ENCODE measurements at regions not wholly inside any gene's neighbourhood (a gene's known extent, or its start where the extent isn't known, plus 50 kb on each side); places are given as distances from the start of the nearest gene placed in this dataset.
"Not testable (repeated sequence)": the region's sequence is repeated elsewhere in the genome, so short reads cannot be mapped to it uniquely, and the experiment has no call there.

DNA sequence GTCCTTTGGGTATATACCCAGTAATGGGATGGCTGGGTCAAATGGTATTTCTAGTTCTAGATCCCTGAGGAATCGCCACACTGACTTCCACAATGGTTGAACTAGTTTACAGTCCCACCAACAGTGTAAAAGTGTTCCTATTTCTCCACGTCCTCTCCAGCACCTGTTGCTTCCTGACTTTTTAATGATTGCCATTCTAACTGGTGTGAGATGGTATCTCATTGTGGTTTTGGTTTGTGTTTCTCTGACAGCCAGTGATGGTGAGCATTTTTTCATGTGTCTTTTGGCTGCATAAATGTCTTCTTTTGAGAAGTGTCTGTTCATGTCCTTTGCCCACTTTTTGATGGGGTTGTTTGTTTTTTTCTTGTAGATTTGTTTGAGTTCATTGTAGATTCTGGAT, 63.4 kb upstream of the PTPDC1 start:
- RAD21 ChIA-PET (ENCODE audit: low non-redundant PET in 1 of 2, low total read pairs in 2 of 2, uncharacterized antibody in 2 of 2, unreplicated experiment in 2 of 2); H3K79me2 ChIP-seq (ENCODE audit: insufficient read depth, low read length); H3K27me3 ChIP-seq (ENCODE audit: insufficient read depth, low read length); H3K9me2 ChIP-seq (ENCODE audit: insufficient read depth); DNase-seq (ENCODE audit: low read depth, low spot score); H3K9me3 ChIP-seq (ENCODE audit: control insufficient read depth in 1 of 2, insufficient read depth in 1 of 2, low read depth in 1 of 2, low read length in 2 of 2); intact Hi-C loops (cut with micrococcal nuclease); ATAC-seq; H3K9ac ChIP-seq (ENCODE audit: low read length); POLR2A ChIA-PET; CTCF ChIA-PET; H3K27ac ChIP-seq (ENCODE audit: low read depth, low read length); H3K36me3 ChIP-seq (ENCODE audit: control insufficient read depth in 1 of 2, insufficient read depth in 2 of 2, low read length in 2 of 2); H4K20me1 ChIP-seq (ENCODE audit: insufficient read depth); H2AFZ ChIP-seq (ENCODE audit: low read depth, low read length, poor library complexity, severe bottlenecking); H3K4me3 ChIP-seq (replicated peaks in 1 of 2; ENCODE audit: low read depth in 1 of 2, low read length in 2 of 2); H3K4me2 ChIP-seq (ENCODE audit: low read length); BruUV-seq (replicated peaks); H3K4me1 ChIP-seq (ENCODE audit: control insufficient read depth in 1 of 2, insufficient read depth in 2 of 2, low read length in 2 of 2): not testable (repeated sequence)

DNA sequence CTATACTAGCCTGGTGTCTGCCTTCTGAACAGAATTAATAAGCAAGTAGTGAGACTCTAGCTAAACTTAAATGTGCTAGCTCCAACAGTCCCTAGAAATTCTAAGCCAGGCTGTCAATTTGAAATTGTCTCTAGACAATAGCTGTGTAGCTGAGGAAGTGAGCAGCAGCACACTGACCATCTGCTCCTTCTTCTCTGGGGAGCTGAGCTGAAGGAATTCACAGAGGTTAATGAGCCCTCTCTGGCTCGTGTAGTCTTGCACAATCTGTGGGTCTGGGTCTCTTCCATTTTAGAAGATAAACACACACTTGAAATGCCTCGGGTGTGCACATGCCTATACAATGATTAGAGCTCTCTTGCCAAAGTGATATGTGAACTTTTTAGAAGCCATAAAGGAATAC, 63.5 kb upstream of the BARX1 start:
- BruUV-seq (replicated peaks) = no TSS peak
- intact Hi-C loops (cut with micrococcal nuclease) = loop anchor here (10.0 kb wide), 1 partner anchor 586 kb away; no protein-coding TSS in a partner anchor
- POLR2A ChIA-PET = no interaction called here
- Histone ChIP-seq H3K27ac (ENCODE audit: low read depth, low read length) (no peak overlapping the region), H3K27me3 (ENCODE audit: insufficient read depth, low read length) (no peaks in the 10 kb centered on the region), H3K79me2 (ENCODE audit: insufficient read depth, low read length) (no peaks in the 10 kb centered on the region), H2AFZ (ENCODE audit: low read depth, low read length, poor library complexity, severe bottlenecking) (no peak overlapping the region), H3K4me1 (ENCODE audit: control insufficient read depth in 1 of 2, insufficient read depth in 2 of 2, low read length in 2 of 2) (no peaks in the 10 kb centered on the region), H3K9me3 (ENCODE audit: control insufficient read depth in 1 of 2, insufficient read depth in 1 of 2, low read depth in 1 of 2, low read length in 2 of 2) (no peaks in the 10 kb centered on the region), H3K4me2 (ENCODE audit: low read length) (no peak overlapping the region), H3K36me3 (ENCODE audit: control insufficient read depth in 1 of 2, insufficient read depth in 2 of 2, low read length in 2 of 2) (no peaks in the 10 kb centered on the region), H3K9me2 (ENCODE audit: insufficient read depth) (no peaks in the 10 kb centered on the region), H3K4me3 (replicated peaks in 1 of 2; ENCODE audit: low read depth in 1 of 2, low read length in 2 of 2) (no peak overlapping the region), H4K20me1 (ENCODE audit: insufficient read depth) (no peaks in the 10 kb centered on the region), H3K9ac (ENCODE audit: low read length) (no peak overlapping the region)
- DNase-seq (ENCODE audit: low read depth, low spot score) (no peak), ATAC-seq (no peak)
- TF ChIP-seq TCF7L2 (IDR thresholded peaks at IDR 0.05; ENCODE audit: borderline replicate concordance, extremely low read depth, insufficient read depth, insufficient read length) (no peak), EGR1 (IDR thresholded peaks at IDR 0.05; ENCODE audit: low read depth) (no peak)
- RAD21 ChIA-PET (ENCODE audit: low non-redundant PET in 1 of 2, low total read pairs in 2 of 2, uncharacterized antibody in 2 of 2, unreplicated experiment in 2 of 2) = no interaction called here
- CTCF ChIA-PET = no interaction called here

DNA sequence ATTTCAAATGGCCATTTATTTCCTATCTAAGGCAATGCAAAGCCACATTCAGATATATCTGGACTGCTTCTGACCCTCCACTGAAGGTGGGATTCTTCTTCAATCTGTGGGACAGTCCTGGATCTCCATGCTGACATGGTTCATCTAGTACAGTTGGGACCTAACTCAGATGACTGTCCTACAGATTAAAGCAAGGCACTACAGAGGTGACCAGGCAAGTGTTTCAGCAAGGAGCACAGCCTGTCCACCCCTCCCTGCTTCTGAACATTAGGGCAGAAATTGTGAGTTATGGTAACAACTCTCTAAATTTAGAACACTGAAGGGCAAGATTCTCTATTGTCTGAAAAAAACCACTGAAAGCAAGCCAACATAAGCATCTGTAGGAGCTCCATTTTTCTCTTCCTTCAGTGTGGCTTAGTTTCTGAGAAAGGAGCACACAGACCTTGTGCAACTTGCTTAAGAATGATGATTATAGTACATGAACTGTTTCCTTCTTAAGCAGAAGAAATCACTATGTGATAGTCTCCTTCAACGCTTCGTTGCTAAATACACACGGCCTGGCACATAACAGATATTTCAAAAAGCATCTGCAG, 62.9 kb upstream of the BARX1 start:
- H3K9me2 ChIP-seq (ENCODE audit: insufficient read depth) = no peaks in the 10 kb centered on the region
- H4K20me1 ChIP-seq (ENCODE audit: insufficient read depth) = no peaks in the 10 kb centered on the region
- intact Hi-C loops (cut with micrococcal nuclease) = loop anchor here (10.0 kb wide), 1 partner anchor 587 kb away; no protein-coding TSS in a partner anchor
- H3K27ac ChIP-seq (ENCODE audit: low read depth, low read length) = no peak overlapping the region
- H3K4me1 ChIP-seq (ENCODE audit: control insufficient read depth in 1 of 2, insufficient read depth in 2 of 2, low read length in 2 of 2) = no peaks in the 10 kb centered on the region
- ChIA-PET POLR2A (no interaction called here), CTCF (no interaction called here), RAD21 (ENCODE audit: low non-redundant PET in 1 of 2, low total read pairs in 2 of 2, uncharacterized antibody in 2 of 2, unreplicated experiment in 2 of 2) (no interaction called here)
- ATAC-seq (no peak), DNase-seq (ENCODE audit: low read depth, low spot score) (no peak)
- H3K9me3 ChIP-seq (ENCODE audit: control insufficient read depth in 1 of 2, insufficient read depth in 1 of 2, low read depth in 1 of 2, low read length in 2 of 2) = no peaks in the 10 kb centered on the region
- no peaks in the 10 kb centered on the region for H3K27me3 ChIP-seq (ENCODE audit: insufficient read depth, low read length)
- BruUV-seq (replicated peaks) = no TSS peak
- H3K4me2 ChIP-seq (ENCODE audit: low read length) = no peak overlapping the region
- no peak overlapping the region for H2AFZ ChIP-seq (ENCODE audit: low read depth, low read length, poor library complexity, severe bottlenecking)
- no peaks in the 10 kb centered on the region for H3K36me3 ChIP-seq (ENCODE audit: control insufficient read depth in 1 of 2, insufficient read depth in 2 of 2, low read length in 2 of 2)
- no peak overlapping the region for H3K4me3 ChIP-seq (replicated peaks in 1 of 2; ENCODE audit: low read depth in 1 of 2, low read length in 2 of 2)
- H3K9ac ChIP-seq (ENCODE audit: low read length) = no peak overlapping the region
- H3K79me2 ChIP-seq (ENCODE audit: insufficient read depth, low read length) = no peaks in the 10 kb centered on the region
- TF ChIP-seq ZNF274 (IDR thresholded peaks at IDR 0.05; ENCODE audit: low read depth, low read length) (no peak), SRF (IDR thresholded peaks at IDR 0.05; ENCODE audit: low read depth) (no peak), CEBPB (IDR thresholded peaks at IDR 0.05; ENCODE audit: low read depth) (no peak), ZFX (IDR thresholded peaks at IDR 0.05) (no peak), EZH2 (IDR thresholded peaks at IDR 0.05) (no peak), POLR2A (IDR thresholded peaks at IDR 0.05; ENCODE audit: borderline replicate concordance, extremely low read depth, insufficient read depth, insufficient read length) (no peak)
- TF ChIP-seq, protein P1, sequence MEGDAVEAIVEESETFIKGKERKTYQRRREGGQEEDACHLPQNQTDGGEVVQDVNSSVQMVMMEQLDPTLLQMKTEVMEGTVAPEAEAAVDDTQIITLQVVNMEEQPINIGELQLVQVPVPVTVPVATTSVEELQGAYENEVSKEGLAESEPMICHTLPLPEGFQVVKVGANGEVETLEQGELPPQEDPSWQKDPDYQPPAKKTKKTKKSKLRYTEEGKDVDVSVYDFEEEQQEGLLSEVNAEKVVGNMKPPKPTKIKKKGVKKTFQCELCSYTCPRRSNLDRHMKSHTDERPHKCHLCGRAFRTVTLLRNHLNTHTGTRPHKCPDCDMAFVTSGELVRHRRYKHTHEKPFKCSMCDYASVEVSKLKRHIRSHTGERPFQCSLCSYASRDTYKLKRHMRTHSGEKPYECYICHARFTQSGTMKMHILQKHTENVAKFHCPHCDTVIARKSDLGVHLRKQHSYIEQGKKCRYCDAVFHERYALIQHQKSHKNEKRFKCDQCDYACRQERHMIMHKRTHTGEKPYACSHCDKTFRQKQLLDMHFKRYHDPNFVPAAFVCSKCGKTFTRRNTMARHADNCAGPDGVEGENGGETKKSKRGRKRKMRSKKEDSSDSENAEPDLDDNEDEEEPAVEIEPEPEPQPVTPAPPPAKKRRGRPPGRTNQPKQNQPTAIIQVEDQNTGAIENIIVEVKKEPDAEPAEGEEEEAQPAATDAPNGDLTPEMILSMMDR (IDR thresholded peaks at IDR 0.05 in 2 of 3, conservative IDR thresholded peaks at IDR 0.05 in 1 of 3; ENCODE audit: borderline replicate concordance in 1 of 3, insufficient read depth in 1 of 3, low read depth in 2 of 3, low read length in 2 of 3) = no peak
- TF ChIP-seq, protein P2, sequence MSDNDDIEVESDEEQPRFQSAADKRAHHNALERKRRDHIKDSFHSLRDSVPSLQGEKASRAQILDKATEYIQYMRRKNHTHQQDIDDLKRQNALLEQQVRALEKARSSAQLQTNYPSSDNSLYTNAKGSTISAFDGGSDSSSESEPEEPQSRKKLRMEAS (IDR thresholded peaks at IDR 0.05) = no peak
